ENCODE measurements at regions not wholly inside any gene's neighbourhood (a gene's known extent, or its start where the extent isn't known, plus 50 kb on each side); places are given as distances from the start of the nearest gene placed in this dataset.

DNA sequence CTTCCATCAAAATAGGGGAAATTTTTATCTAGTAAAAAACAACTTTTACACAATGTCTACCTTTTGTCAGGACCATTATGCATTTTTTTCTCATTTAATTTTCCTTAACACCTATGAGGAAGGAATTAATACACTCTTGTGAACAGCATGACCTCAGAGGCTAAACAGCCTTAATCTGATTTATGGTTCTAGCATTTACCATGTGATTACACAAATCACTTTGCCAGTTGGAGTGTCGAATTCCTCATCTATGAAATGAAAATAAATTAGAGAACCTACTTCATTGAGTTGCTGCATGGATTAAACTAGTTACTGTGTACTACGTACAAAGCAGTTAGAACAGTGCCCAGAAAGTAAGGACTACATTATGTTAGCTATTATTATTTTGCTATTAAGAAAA is 187.7 kb upstream of the MPDZ start:
- no peak overlapping the region for H3K4me3 ChIP-seq (ENCODE audit: low read depth, low read length)
- in situ Hi-C loops (cut with HindIII; ENCODE audit: low sequenced_read_pairs) = no loop called here
- DNase-seq (ENCODE audit: low read depth, low spot score) = no peak
- TF ChIP-seq, protein P1, sequence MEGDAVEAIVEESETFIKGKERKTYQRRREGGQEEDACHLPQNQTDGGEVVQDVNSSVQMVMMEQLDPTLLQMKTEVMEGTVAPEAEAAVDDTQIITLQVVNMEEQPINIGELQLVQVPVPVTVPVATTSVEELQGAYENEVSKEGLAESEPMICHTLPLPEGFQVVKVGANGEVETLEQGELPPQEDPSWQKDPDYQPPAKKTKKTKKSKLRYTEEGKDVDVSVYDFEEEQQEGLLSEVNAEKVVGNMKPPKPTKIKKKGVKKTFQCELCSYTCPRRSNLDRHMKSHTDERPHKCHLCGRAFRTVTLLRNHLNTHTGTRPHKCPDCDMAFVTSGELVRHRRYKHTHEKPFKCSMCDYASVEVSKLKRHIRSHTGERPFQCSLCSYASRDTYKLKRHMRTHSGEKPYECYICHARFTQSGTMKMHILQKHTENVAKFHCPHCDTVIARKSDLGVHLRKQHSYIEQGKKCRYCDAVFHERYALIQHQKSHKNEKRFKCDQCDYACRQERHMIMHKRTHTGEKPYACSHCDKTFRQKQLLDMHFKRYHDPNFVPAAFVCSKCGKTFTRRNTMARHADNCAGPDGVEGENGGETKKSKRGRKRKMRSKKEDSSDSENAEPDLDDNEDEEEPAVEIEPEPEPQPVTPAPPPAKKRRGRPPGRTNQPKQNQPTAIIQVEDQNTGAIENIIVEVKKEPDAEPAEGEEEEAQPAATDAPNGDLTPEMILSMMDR (IDR thresholded peaks at IDR 0.05; ENCODE audit: low read depth, low read length) = no peak

DNA sequence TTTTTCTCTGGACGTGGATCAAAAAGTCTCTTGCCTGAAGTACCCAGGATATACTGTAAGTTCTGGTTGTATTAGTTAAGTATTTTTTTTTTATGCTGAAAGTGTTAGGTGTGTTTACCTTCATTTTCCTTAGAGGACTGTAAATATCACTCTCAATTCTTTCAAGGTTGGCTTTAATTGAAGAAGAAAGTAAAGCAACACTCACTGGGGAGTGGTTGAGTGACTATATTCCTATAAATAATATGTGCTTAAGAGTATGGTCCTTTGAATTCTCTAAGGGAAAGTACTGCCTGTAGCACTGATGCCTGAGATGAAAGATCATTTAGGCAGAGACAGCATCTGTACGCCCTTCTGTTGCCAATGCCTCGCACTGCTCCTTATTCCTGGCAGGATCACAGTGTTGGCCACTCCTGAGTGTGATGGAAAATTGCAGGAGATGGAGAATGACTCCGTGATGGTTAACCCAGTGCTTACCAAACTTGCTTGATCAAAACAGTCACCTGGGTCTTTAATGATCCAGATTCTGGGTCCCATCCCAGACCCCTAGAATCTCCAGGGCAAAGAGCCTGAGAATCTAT is 182.0 kb upstream of the MPDZ start:
- in situ Hi-C loops (cut with HindIII; ENCODE audit: low sequenced_read_pairs) = no loop called here
- TF ChIP-seq, protein P1 (IDR thresholded peaks at IDR 0.05; ENCODE audit: low read depth, low read length) = no peak
- no peak for DNase-seq (ENCODE audit: low read depth, low spot score)
- H3K4me3 ChIP-seq (ENCODE audit: low read depth, low read length) = no peak overlapping the region

DNA sequence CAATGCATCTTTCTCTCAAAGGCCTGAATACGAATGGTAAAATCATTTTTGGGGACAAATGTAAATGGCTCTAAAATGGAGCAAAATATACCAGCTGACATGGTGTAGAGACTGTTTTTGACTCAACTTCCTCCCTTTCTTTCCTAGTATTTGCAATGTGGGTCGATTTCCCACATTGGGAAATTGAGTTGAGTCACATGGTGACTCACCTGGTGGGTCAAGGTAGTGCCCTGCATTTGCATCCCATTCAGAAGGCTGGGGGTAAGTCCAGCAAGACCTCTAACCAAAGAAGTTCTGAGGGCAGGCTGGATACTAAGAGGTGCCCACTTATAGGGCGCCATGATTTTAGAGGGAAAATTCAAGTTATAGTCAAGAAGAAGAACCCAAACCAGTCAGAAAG is 179.6 kb upstream of the MPDZ start:
- in situ Hi-C loops (cut with HindIII; ENCODE audit: low sequenced_read_pairs) = no loop called here
- no peak for DNase-seq (ENCODE audit: low read depth, low spot score)
- H3K4me3 ChIP-seq (ENCODE audit: low read depth, low read length) = no peak overlapping the region
- TF ChIP-seq, protein P1 (IDR thresholded peaks at IDR 0.05; ENCODE audit: low read depth, low read length) = no peak

DNA sequence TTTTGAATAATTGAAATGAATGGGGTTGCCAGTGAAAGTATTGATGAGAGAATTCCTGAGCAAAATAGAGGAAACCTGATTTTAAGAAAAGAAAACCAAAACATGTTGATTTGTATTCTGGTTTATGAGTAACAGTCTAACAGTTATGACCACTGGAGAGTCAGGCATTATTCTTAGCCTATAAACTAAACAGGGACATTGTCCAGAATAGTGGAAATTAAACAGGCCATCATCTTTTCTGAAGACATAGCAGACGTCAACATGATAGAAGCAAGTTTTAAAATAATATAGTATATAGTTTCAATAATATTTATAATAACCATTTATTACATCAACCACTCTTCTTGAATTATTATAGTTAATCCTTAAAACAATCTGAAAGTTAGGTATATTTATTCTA is 178.3 kb upstream of the MPDZ start:
- TF ChIP-seq, protein P1 (IDR thresholded peaks at IDR 0.05; ENCODE audit: low read depth, low read length) = no peak
- in situ Hi-C loops (cut with HindIII; ENCODE audit: low sequenced_read_pairs) = no loop called here
- DNase-seq (ENCODE audit: low read depth, low spot score) = no peak
- H3K4me3 ChIP-seq (ENCODE audit: low read depth, low read length) = no peak overlapping the region

DNA sequence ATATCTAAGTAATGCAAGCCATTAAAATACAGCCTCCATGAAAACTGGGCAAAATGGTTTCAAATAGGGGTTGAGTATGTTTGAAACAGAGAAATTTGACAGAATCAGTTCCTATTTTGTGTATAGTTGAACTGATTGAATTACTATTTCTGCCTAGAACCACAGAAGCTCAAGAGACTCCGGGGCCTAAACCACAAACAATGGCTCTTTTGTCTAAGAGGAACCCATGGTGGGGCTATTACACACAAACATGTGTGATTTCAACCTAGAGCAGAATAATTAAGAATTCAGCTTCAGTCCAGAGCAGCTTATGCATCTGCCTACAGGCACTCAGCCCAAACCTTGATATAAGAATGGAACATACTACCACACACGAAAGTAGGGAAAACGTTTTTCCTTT is 171.2 kb upstream of the MPDZ start:
- in situ Hi-C loops (cut with HindIII; ENCODE audit: low sequenced_read_pairs) = no loop called here
- TF ChIP-seq, protein P1 (IDR thresholded peaks at IDR 0.05; ENCODE audit: low read depth, low read length) = no peak
- H3K4me3 ChIP-seq (ENCODE audit: low read depth, low read length) = no peak overlapping the region
- no peak for DNase-seq (ENCODE audit: low read depth, low spot score)

DNA sequence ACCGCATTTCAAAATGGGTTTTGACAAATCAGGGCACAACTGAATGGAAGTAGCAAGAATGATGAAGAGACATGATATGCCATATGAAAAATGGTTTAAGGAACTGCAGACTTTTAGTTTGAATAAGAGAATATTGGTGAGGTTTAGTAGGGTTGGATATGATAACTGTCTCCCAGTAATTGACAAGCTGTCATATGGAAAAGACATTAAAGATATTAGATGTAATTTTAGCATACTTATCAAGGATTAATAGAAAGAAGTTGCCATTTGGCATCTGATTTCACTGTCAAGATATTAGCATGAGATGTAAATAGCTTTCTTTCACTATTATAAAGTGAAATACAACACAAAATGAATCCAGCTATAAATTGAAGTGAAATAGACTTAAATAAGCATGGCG is 169.0 kb upstream of the MPDZ start:
- in situ Hi-C loops (cut with HindIII; ENCODE audit: low sequenced_read_pairs) = no loop called here
- TF ChIP-seq, protein P1 (IDR thresholded peaks at IDR 0.05; ENCODE audit: low read depth, low read length) = no peak
- no peak overlapping the region for H3K4me3 ChIP-seq (ENCODE audit: low read depth, low read length)
- no peak for DNase-seq (ENCODE audit: low read depth, low spot score)

Data from astrocyte of the spinal cord (primary cell).